Endothelial cell of umbilical vein (primary cell): ENCODE measurements at regions not wholly inside any gene's neighbourhood (a gene's known extent, or its start where the extent isn't known, plus 50 kb on each side); places are given as distances from the start of the nearest gene placed in this dataset.

Source experiments
- EZH2 ChIP-seq: IDR thresholded peaks from 2 replicates; pipeline ENCODE4 v1.6.1; 2012; ENCODE audit warnings: borderline replicate concordance, low read depth, mild to moderate bottlenecking, moderate library complexity, low read length, inconsistent platforms; ENCODE audit not compliant: severe bottlenecking
- FOS ChIP-seq: IDR thresholded peaks from 2 replicates; pipeline ENCODE4 v1.6.1; 2011; ENCODE audit warnings: mild to moderate bottlenecking, low read length, moderate library complexity, borderline replicate concordance; ENCODE audit not compliant: insufficient read depth
- GATA2 ChIP-seq: IDR thresholded peaks from 2 replicates; pipeline ENCODE4 v1.7.0; 2011; ENCODE audit warnings: low read depth, mild to moderate bottlenecking, moderate library complexity, mixed read lengths, low read length; ENCODE audit not compliant: insufficient read length, insufficient read depth
- MYC ChIP-seq: IDR thresholded peaks from one replicate; pipeline ENCODE4 v1.6.1; 2011; ENCODE audit warnings: mild to moderate bottlenecking, low read depth, low read length
- POLR2A ChIP-seq: IDR thresholded peaks from 2 replicates; pipeline ENCODE4 v1.6.1; 2012; ENCODE audit warnings: low read depth, mild to moderate bottlenecking, control low read depth, low read length
- POLR2AphosphoS5 ChIP-seq: IDR thresholded peaks from 2 replicates; pipeline ENCODE4 v1.6.1; 2012; ENCODE audit warnings: low read depth, mild to moderate bottlenecking, control low read depth, low read length, moderate library complexity; ENCODE audit not compliant: insufficient read depth
- TF ChIP-seq, protein P1 (sequence below), 2 donors: IDR thresholded peaks; 1 replicate in 1 of 2; 2 replicates in 1 of 2; pipeline ENCODE4 v1.5.1; 2011; ENCODE audit warnings: low read length in 2 of 2, mild to moderate bottlenecking in 2 of 2, moderate library complexity in 2 of 2, control low read depth in 1 of 2, inconsistent platforms in 1 of 2, low read depth in 1 of 2; ENCODE audit not compliant: insufficient read depth in 1 of 2; ENCODE audit errors: extremely low read depth in 1 of 2
- TF ChIP-seq, protein P2 (sequence below): IDR thresholded peaks from 2 replicates; pipeline ENCODE4 v1.6.1; 2011; ENCODE audit not compliant: insufficient read depth, insufficient read length

DNA sequence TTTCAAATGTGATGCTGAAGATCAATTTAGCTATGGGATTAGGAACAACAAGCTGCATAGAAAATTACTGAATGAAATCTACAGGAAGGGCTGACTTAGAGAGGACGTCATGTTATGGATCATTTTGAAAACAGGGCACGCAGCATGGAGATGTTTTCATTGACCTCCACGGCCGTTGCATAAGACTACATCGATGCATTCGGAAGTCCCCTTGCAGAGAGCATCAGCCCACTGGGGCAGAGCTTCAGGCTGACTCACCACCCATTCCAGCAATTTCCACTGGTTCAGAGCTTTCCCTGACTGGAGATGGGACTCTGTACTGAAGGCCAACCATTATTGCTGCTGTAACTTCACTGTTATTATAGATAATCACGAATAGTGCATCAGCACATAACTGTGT lies 305.3 kb downstream of the IRS2 start:
- TF ChIP-seq, protein P1, sequence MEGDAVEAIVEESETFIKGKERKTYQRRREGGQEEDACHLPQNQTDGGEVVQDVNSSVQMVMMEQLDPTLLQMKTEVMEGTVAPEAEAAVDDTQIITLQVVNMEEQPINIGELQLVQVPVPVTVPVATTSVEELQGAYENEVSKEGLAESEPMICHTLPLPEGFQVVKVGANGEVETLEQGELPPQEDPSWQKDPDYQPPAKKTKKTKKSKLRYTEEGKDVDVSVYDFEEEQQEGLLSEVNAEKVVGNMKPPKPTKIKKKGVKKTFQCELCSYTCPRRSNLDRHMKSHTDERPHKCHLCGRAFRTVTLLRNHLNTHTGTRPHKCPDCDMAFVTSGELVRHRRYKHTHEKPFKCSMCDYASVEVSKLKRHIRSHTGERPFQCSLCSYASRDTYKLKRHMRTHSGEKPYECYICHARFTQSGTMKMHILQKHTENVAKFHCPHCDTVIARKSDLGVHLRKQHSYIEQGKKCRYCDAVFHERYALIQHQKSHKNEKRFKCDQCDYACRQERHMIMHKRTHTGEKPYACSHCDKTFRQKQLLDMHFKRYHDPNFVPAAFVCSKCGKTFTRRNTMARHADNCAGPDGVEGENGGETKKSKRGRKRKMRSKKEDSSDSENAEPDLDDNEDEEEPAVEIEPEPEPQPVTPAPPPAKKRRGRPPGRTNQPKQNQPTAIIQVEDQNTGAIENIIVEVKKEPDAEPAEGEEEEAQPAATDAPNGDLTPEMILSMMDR (IDR thresholded peaks at IDR 0.05; ENCODE audit: extremely low read depth in 1 of 2, insufficient read depth in 1 of 2, low read depth in 1 of 2, low read length in 2 of 2) = no peak
- TF ChIP-seq EZH2 (no peak), POLR2A (no peak), POLR2AphosphoS5 (no peak), GATA2 (no peak), FOS (no peak), MYC (no peak)
- TF ChIP-seq, protein P2, sequence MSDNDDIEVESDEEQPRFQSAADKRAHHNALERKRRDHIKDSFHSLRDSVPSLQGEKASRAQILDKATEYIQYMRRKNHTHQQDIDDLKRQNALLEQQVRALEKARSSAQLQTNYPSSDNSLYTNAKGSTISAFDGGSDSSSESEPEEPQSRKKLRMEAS = no peak
